ENCODE measurements at regions not wholly inside any gene's neighbourhood (a gene's known extent, or its start where the extent isn't known, plus 50 kb on each side); places are given as distances from the start of the nearest gene placed in this dataset.

DNA sequence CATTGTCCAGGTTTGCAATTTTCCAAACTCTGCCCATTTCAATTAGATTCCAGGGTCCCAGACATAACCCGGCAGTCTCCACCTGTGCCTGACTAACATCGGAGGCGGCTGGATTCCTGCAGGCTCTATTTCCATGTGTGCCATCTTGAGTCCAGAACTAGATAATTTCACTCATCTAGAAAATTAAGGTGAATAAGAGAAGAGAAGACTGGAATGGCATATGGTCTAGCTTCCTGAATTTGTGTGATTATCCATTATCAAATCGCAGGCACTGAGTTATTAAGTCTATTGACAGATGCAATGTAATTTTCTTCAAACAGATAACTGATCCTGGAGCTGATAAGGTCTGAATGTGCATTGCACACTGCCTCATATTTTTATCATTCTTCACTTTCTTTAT, 305.2 kb downstream of the ETAA1 start (continued):
- TF ChIP-seq, protein P1, sequence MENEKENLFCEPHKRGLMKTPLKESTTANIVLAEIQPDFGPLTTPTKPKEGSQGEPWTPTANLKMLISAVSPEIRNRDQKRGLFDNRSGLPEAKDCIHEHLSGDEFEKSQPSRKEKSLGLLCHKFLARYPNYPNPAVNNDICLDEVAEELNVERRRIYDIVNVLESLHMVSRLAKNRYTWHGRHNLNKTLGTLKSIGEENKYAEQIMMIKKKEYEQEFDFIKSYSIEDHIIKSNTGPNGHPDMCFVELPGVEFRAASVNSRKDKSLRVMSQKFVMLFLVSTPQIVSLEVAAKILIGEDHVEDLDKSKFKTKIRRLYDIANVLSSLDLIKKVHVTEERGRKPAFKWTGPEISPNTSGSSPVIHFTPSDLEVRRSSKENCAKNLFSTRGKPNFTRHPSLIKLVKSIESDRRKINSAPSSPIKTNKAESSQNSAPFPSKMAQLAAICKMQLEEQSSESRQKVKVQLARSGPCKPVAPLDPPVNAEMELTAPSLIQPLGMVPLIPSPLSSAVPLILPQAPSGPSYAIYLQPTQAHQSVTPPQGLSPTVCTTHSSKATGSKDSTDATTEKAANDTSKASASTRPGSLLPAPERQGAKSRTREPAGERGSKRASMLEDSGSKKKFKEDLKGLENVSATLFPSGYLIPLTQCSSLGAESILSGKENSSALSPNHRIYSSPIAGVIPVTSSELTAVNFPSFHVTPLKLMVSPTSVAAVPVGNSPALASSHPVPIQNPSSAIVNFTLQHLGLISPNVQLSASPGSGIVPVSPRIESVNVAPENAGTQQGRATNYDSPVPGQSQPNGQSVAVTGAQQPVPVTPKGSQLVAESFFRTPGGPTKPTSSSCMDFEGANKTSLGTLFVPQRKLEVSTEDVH (IDR thresholded peaks at IDR 0.05; ENCODE audit: low read depth, partially characterized antibody), result no peak
- TF ChIP-seq, protein P2, sequence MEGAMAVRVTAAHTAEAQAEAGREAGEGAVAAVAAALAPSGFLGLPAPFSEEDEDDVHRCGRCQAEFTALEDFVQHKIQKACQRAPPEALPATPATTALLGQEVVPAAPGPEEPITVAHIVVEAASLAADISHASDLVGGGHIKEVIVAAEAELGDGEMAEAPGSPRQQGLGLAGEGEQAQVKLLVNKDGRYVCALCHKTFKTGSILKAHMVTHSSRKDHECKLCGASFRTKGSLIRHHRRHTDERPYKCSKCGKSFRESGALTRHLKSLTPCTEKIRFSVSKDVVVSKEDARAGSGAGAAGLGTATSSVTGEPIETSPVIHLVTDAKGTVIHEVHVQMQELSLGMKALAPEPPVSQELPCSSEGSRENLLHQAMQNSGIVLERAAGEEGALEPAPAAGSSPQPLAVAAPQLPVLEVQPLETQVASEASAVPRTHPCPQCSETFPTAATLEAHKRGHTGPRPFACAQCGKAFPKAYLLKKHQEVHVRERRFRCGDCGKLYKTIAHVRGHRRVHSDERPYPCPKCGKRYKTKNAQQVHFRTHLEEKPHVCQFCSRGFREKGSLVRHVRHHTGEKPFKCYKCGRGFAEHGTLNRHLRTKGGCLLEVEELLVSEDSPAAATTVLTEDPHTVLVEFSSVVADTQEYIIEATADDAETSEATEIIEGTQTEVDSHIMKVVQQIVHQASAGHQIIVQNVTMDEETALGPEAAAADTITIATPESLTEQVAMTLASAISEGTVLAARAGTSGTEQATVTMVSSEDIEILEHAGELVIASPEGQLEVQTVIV (IDR thresholded peaks at IDR 0.05; ENCODE audit: borderline replicate concordance, partially characterized antibody), result no peak
- no peak for TF ChIP-seq TCF12 (IDR thresholded peaks at IDR 0.05; ENCODE audit: low read depth, low read length)
- TF ChIP-seq, protein P3, sequence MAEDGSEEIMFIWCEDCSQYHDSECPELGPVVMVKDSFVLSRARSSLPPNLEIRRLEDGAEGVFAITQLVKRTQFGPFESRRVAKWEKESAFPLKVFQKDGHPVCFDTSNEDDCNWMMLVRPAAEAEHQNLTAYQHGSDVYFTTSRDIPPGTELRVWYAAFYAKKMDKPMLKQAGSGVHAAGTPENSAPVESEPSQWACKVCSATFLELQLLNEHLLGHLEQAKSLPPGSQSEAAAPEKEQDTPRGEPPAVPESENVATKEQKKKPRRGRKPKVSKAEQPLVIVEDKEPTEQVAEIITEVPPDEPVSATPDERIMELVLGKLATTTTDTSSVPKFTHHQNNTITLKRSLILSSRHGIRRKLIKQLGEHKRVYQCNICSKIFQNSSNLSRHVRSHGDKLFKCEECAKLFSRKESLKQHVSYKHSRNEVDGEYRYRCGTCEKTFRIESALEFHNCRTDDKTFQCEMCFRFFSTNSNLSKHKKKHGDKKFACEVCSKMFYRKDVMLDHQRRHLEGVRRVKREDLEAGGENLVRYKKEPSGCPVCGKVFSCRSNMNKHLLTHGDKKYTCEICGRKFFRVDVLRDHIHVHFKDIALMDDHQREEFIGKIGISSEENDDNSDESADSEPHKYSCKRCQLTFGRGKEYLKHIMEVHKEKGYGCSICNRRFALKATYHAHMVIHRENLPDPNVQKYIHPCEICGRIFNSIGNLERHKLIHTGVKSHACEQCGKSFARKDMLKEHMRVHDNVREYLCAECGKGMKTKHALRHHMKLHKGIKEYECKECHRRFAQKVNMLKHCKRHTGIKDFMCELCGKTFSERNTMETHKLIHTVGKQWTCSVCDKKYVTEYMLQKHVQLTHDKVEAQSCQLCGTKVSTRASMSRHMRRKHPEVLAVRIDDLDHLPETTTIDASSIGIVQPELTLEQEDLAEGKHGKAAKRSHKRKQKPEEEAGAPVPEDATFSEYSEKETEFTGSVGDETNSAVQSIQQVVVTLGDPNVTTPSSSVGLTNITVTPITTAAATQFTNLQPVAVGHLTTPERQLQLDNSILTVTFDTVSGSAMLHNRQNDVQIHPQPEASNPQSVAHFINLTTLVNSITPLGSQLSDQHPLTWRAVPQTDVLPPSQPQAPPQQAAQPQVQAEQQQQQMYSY (CRISPR knock-in tag; IDR thresholded peaks at IDR 0.05), result no peak
- no peak for TF ChIP-seq STAT1 (conservative IDR thresholded peaks at IDR 0.05)
- TF ChIP-seq HCFC1 (IDR thresholded peaks at IDR 0.05; ENCODE audit: low read length), result no peak
- TF ChIP-seq CHD4 (IDR thresholded peaks at IDR 0.05), result no peak

Data from GM12878 (cell line).